Liver (tissue), 8 donors: ENCODE measurements at regions not wholly inside any gene's neighbourhood (a gene's known extent, or its start where the extent isn't known, plus 50 kb on each side); places are given as distances from the start of the nearest gene placed in this dataset.
"Not testable (repeated sequence)": the region's sequence is repeated elsewhere in the genome, so short reads cannot be mapped to it uniquely, and the experiment has no call there.

Experiments
- DNase-seq: peaks from one replicate; pipeline ENCODE4 v3.0.0-alpha.2; 2017; ENCODE audit warnings: low spot score
- H3K27ac ChIP-seq, 2 donors: one replicate each; pipeline ENCODE4 v1.7.0; 2013; ENCODE audit warnings: inconsistent platforms in 2 of 2, low read length in 2 of 2, control low read depth in 1 of 2, low read depth in 1 of 2, mild to moderate bottlenecking in 1 of 2
- H3K27me3 ChIP-seq, 4 donors: one replicate each; pipeline versions ENCODE4 v1.6.1 to v1.7.0; 2013; ENCODE audit warnings: low read length in 3 of 4, inconsistent platforms in 1 of 4, mild to moderate bottlenecking in 1 of 4, moderate library complexity in 1 of 4; ENCODE audit not compliant: control insufficient read depth in 4 of 4, insufficient read depth in 4 of 4
- H3K36me3 ChIP-seq, 4 donors: one replicate each; pipeline versions ENCODE4 v1.6.1 to v1.7.0; 2013; ENCODE audit warnings: low read length in 3 of 4, mild to moderate bottlenecking in 3 of 4, low read depth in 1 of 4, moderate library complexity in 1 of 4; ENCODE audit not compliant: control insufficient read depth in 4 of 4, insufficient read depth in 3 of 4
- H3K4me1 ChIP-seq, 4 donors: one replicate each; pipeline versions ENCODE4 v1.6.1 to v1.7.0; 2013; ENCODE audit warnings: low read length in 3 of 4, mild to moderate bottlenecking in 3 of 4, moderate library complexity in 1 of 4; ENCODE audit not compliant: control insufficient read depth in 4 of 4, insufficient read depth in 4 of 4
- H3K4me3 ChIP-seq, 3 donors: one replicate each; pipeline versions ENCODE4 v1.6.1 to v1.7.0; 2013; ENCODE audit warnings: low read length in 3 of 3, control low read depth in 1 of 3, low read depth in 1 of 3, mild to moderate bottlenecking in 1 of 3
- H3K9ac ChIP-seq, 2 donors: one replicate each; pipeline ENCODE4 v1.7.0; 2013; ENCODE audit warnings: low read length in 2 of 2, mild to moderate bottlenecking in 2 of 2, moderate library complexity in 2 of 2, control low read depth in 1 of 2, low read depth in 1 of 2
- H3K9me3 ChIP-seq, 4 donors: one replicate each; pipeline versions ENCODE4 v1.6.1 to v1.7.0; 2013; ENCODE audit warnings: low read length in 3 of 4; ENCODE audit not compliant: control insufficient read depth in 4 of 4
- EGR1 ChIP-seq, 2 donors: IDR thresholded peaks; 2 replicates each; pipeline ENCODE4 v1.6.1; 2016 to 2018; ENCODE audit warnings: antibody characterized with exemption in 2 of 2, low read depth in 2 of 2
- FOXA1 ChIP-seq: IDR thresholded peaks from 2 replicates; pipeline ENCODE4 v1.6.1; 2016; ENCODE audit warnings: antibody characterized with exemption
- FOXA2 ChIP-seq: IDR thresholded peaks from 2 replicates; pipeline ENCODE4 v1.6.1; 2016; ENCODE audit warnings: antibody characterized with exemption
- GABPA ChIP-seq, 2 donors: IDR thresholded peaks in 1 of 2; conservative IDR thresholded peaks in 1 of 2; 2 replicates each; pipeline ENCODE4 v1.6.1; 2016; ENCODE audit warnings: antibody characterized with exemption in 2 of 2, mild to moderate bottlenecking in 1 of 2, moderate library complexity in 1 of 2
- HNF4A ChIP-seq, 2 donors: conservative IDR thresholded peaks; 2 replicates each; pipeline ENCODE4 v1.6.1; 2016; ENCODE audit warnings: antibody characterized with exemption in 2 of 2, mild to moderate bottlenecking in 2 of 2
- HNF4G ChIP-seq: IDR thresholded peaks from 2 replicates; pipeline ENCODE4 v1.6.1; 2016; ENCODE audit warnings: antibody characterized with exemption
- JUND ChIP-seq, 2 donors: IDR thresholded peaks; 2 replicates each; pipeline ENCODE4 v1.6.1; 2016; ENCODE audit warnings: antibody characterized with exemption in 2 of 2
- MAX ChIP-seq: IDR thresholded peaks from 2 replicates; pipeline ENCODE4 v1.6.1; 2016; ENCODE audit warnings: antibody characterized with exemption
- NR2F2 ChIP-seq: IDR thresholded peaks from 2 replicates; pipeline ENCODE4 v1.6.1; 2016; ENCODE audit warnings: antibody characterized with exemption
- RAD21 ChIP-seq, 2 donors: IDR thresholded peaks; 2 replicates each; pipeline ENCODE4 v1.6.1; 2016; ENCODE audit warnings: antibody characterized with exemption in 2 of 2, mild to moderate bottlenecking in 2 of 2
- REST ChIP-seq: IDR thresholded peaks from 2 replicates; pipeline ENCODE4 v1.6.1; 2016; ENCODE audit warnings: antibody characterized with exemption, mild to moderate bottlenecking
- RXRA ChIP-seq, 2 donors: IDR thresholded peaks; 2 replicates each; pipeline ENCODE4 v1.6.1; 2017 to 2018; ENCODE audit warnings: antibody characterized with exemption in 2 of 2, mild to moderate bottlenecking in 1 of 2
- SP1 ChIP-seq: IDR thresholded peaks from 2 replicates; pipeline ENCODE4 v1.6.1; 2018; ENCODE audit warnings: antibody characterized with exemption, mild to moderate bottlenecking
- TAF1 ChIP-seq: conservative IDR thresholded peaks from 2 replicates; pipeline ENCODE4 v1.6.1; 2016; ENCODE audit warnings: antibody characterized with exemption, mild to moderate bottlenecking
- YY1 ChIP-seq: IDR thresholded peaks from 2 replicates; pipeline ENCODE4 v1.6.1; 2016; ENCODE audit warnings: antibody characterized with exemption, mild to moderate bottlenecking
- ZBTB33 ChIP-seq: IDR thresholded peaks from 2 replicates; pipeline ENCODE4 v1.6.1; 2016; ENCODE audit warnings: antibody characterized with exemption
- WGBS: extraction: QIAGEN DNeasy Blood & Tissue Kit; methylation state at CpG from one replicate; pipeline ENCODE4 v1.1.7; 2013; 5-methylcytosine and 5-hydroxymethylcytosine counted together
- TF ChIP-seq, protein P1 (sequence below): fragments of 150-350 bp; IDR thresholded peaks from 2 replicates; pipeline ENCODE4 v1.5.1; 2017; ENCODE audit warnings: improper control_type of control experiment, low read depth, low read length; ENCODE audit not compliant: missing input control
- TF ChIP-seq, protein P2 (sequence below): IDR thresholded peaks from 2 replicates; pipeline ENCODE4 v1.6.1; 2016; ENCODE audit warnings: antibody characterized with exemption
- donor health status: healthy.
- donor health status: healthy.
- donor health status: healthy.
- donor health status: healthy.
- donor health status: healthy.

GRCh38 chr7:57740126-57740525 is 290.1 kb downstream of the ZNF716 start:
- not testable (repeated sequence) for H3K9me3 ChIP-seq, H3K4me1 ChIP-seq, DNase-seq, H3K36me3 ChIP-seq, H3K27ac ChIP-seq, H3K9ac ChIP-seq, H3K27me3 ChIP-seq, H3K4me3 ChIP-seq
- WGBS = 43% methylated on average over 3 of the region's 3 CpGs

DNA sequence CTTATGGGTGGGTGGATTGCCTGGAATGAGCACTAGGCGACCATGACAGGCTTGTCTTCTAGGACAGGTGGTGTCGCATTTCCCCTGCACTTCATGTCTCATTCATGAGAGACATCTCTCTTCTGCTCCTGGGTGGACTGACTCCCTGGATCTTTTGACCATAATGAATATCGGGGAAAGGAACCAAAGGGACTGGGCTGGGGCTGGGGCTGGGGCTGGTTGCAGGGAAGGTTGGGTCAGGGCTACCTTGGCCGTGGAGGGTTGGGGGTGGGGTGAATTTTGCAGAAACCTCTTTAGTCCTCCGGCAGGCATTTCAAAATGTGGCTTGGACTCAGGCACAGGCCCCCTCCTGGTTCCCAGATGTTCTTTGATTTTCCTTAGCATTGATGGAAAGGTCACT is 319.2 kb downstream of the ZNF716 start:
- Histone ChIP-seq H3K4me1 (no peaks in the 10 kb centered on the region), H3K27ac (no peak overlapping the region), H3K9ac (no peak overlapping the region), H3K9me3 (peaks cover 0 to 3% (median 2%) of the 10 kb centered on the region in 4 donors), H3K36me3 (no peaks in the 10 kb centered on the region), H3K27me3 (no peaks in the 10 kb centered on the region), H3K4me3 (no peak overlapping the region)
- WGBS = 76% methylated on average over 5 of the region's 5 CpGs
- TF ChIP-seq, protein P1, sequence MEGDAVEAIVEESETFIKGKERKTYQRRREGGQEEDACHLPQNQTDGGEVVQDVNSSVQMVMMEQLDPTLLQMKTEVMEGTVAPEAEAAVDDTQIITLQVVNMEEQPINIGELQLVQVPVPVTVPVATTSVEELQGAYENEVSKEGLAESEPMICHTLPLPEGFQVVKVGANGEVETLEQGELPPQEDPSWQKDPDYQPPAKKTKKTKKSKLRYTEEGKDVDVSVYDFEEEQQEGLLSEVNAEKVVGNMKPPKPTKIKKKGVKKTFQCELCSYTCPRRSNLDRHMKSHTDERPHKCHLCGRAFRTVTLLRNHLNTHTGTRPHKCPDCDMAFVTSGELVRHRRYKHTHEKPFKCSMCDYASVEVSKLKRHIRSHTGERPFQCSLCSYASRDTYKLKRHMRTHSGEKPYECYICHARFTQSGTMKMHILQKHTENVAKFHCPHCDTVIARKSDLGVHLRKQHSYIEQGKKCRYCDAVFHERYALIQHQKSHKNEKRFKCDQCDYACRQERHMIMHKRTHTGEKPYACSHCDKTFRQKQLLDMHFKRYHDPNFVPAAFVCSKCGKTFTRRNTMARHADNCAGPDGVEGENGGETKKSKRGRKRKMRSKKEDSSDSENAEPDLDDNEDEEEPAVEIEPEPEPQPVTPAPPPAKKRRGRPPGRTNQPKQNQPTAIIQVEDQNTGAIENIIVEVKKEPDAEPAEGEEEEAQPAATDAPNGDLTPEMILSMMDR = no peak
- TF ChIP-seq NR2F2 = no peak
- no peak for TF ChIP-seq FOXA1
- no peak for TF ChIP-seq SP1
- TF ChIP-seq YY1 = no peak
- no peak for TF ChIP-seq RXRA (IDR thresholded peaks at IDR 0.05)
- no peak for TF ChIP-seq TAF1
- TF ChIP-seq ZBTB33 = no peak
- TF ChIP-seq EGR1 (IDR thresholded peaks at IDR 0.05; ENCODE audit: low read depth in 2 of 2) = no peak
- TF ChIP-seq GABPA (IDR thresholded peaks at IDR 0.05 in 1 of 2, conservative IDR thresholded peaks at IDR 0.05 in 1 of 2) = no peak
- no peak for TF ChIP-seq MAX
- no peak for TF ChIP-seq RAD21 (IDR thresholded peaks at IDR 0.05)
- TF ChIP-seq, protein P2, sequence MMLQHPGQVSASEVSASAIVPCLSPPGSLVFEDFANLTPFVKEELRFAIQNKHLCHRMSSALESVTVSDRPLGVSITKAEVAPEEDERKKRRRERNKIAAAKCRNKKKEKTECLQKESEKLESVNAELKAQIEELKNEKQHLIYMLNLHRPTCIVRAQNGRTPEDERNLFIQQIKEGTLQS = no peak
- TF ChIP-seq HNF4A (conservative IDR thresholded peaks at IDR 0.05) = no peak
- TF ChIP-seq FOXA2 = no peak
- no peak for TF ChIP-seq JUND (IDR thresholded peaks at IDR 0.05)
- TF ChIP-seq HNF4G = no peak
- TF ChIP-seq REST = no peak
- DNase-seq = no peak
